ENCODE measurements at regions not wholly inside any gene's neighbourhood (a gene's known extent, or its start where the extent isn't known, plus 50 kb on each side); places are given as distances from the start of the nearest gene placed in this dataset.

- DNase-seq, result no peak
Observed at GRCh38 chr9:80586786-80587330, 1015.1 kb downstream of the TLE4 start.

- no peak for DNase-seq
Observed at GRCh38 chr9:80571953-80572352, 1000.2 kb downstream of the TLE4 start.

GRCh38 chr9:80569236-80569635, 997.5 kb downstream of the TLE4 start:
- no peak for DNase-seq

GRCh38 chr9:80561526-80561925, 989.8 kb downstream of the TLE4 start:
- DNase-seq, result no peak

- no peak for DNase-seq
Observed at GRCh38 chr9:80560976-80561375, 989.2 kb downstream of the TLE4 start.

- no peak for DNase-seq
Observed at GRCh38 chr9:80557256-80557655, 985.5 kb downstream of the TLE4 start.

- no peak for DNase-seq
Observed at GRCh38 chr9:80556631-80557030, 984.9 kb downstream of the TLE4 start.

- no peak for DNase-seq
Observed at GRCh38 chr9:80555782-80556325, 984.1 kb downstream of the TLE4 start.

GRCh38 chr9:80554856-80555255, 983.1 kb downstream of the TLE4 start:
- DNase-seq, result no peak

GRCh38 chr9:80554301-80554700, 982.5 kb downstream of the TLE4 start:
- DNase-seq, result no peak

- no peak for DNase-seq
Observed at GRCh38 chr9:80552931-80553330, 981.2 kb downstream of the TLE4 start.

- DNase-seq, result no peak
Observed at GRCh38 chr9:80550181-80550580, 978.4 kb downstream of the TLE4 start.

GRCh38 chr9:80547613-80548012, 975.8 kb downstream of the TLE4 start:
- no peak for DNase-seq

GRCh38 chr9:80540387-80540786, 968.6 kb downstream of the TLE4 start:
- no peak for DNase-seq

- no peak for DNase-seq
Observed at GRCh38 chr9:80538976-80539375, 967.2 kb downstream of the TLE4 start.

- DNase-seq, result no peak
Observed at GRCh38 chr9:80522465-80522864, 950.7 kb downstream of the TLE4 start.

- no peak for DNase-seq
Observed at GRCh38 chr9:80521151-80521550, 949.4 kb downstream of the TLE4 start.

- DNase-seq, result no peak
Observed at GRCh38 chr9:80520231-80520630, 948.5 kb downstream of the TLE4 start.

GRCh38 chr9:80518441-80518840, 946.7 kb downstream of the TLE4 start:
- DNase-seq, result no peak

GRCh38 chr9:80516679-80517078, 944.9 kb downstream of the TLE4 start:
- no peak for DNase-seq

- DNase-seq, result no peak
Observed at GRCh38 chr9:80509358-80509757, 937.6 kb downstream of the TLE4 start.

- no peak for DNase-seq
Observed at GRCh38 chr9:80507611-80508010, 935.8 kb downstream of the TLE4 start.

GRCh38 chr9:80504601-80505230, 933.0 kb downstream of the TLE4 start:
- DNase-seq, result no peak

GRCh38 chr9:80503671-80504281, 932.0 kb downstream of the TLE4 start:
- no peak for DNase-seq
